ENCODE measurements at regions not wholly inside any gene's neighbourhood (a gene's known extent, or its start where the extent isn't known, plus 50 kb on each side); places are given as distances from the start of the nearest gene placed in this dataset.

DNA sequence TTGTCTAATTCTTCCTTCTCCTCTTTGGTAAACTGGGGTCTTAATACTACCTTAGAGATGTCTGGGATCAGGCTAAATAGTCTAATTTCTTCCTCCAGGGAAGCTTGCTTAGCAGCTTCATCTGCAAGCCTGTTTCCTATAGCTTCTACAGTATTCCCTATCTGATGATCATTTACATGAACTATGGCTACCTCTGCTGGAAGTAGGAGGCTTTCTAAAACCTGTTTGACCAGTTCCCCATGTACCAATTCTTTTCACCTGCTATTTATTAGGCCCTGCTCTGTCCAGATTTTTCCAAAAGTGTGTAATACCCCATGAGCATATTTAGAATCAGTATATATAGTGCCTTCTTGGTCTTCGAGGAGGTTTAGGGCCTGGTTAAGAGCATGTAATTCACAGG, 619.8 kb downstream of the HINT1 start:
- TF ChIP-seq CTCF (IDR thresholded peaks at IDR 0.05) (no peak), POLR2A (IDR thresholded peaks at IDR 0.05) (no peak)

Data from thyroid gland (tissue), 4 donors.